GM12878 (cell line): ENCODE measurements at regions not wholly inside any gene's neighbourhood (a gene's known extent, or its start where the extent isn't known, plus 50 kb on each side); places are given as distances from the start of the nearest gene placed in this dataset.

Source experiments
- ATAC-seq: fragments of 200-7000 bp; cut with Tn5 transposase; 3 replicates; pipeline ENCODE4 v1.9.1; 2020; ENCODE audit warnings: mild to moderate bottlenecking, moderate library complexity
- BruUV-seq: library from RNA; stranded (reverse); fragments of 400-500 nt; replicated peaks from 2 replicates; lab custom pipeline; 2021; lab: Mats Ljungman, UMichigan
- CTCF ChIA-PET: fragments of 300-600 bp; sonication (Branson Sonifier 250); formaldehyde crosslinking; extraction: SDS; loops from one replicate; lab custom pipeline; 2021; ENCODE audit warnings: inconsistent platforms; lab: Yijun Ruan, JAX
- POLR2A ChIA-PET: fragments of 350-600 bp; formaldehyde crosslinking; extraction: SDS; loops from one replicate; lab custom pipeline; 2021; ENCODE audit warnings: inconsistent platforms; lab: Charles Lee
- RAD21 ChIA-PET: fragments of 300-600 bp; sonication (Branson Sonifier 250); formaldehyde crosslinking; loops from one replicate; lab custom pipeline; 2023; ENCODE audit warnings: antibody characterized with exemption; ENCODE audit not compliant: unreplicated experiment; lab: Charles Lee
- SMC1A ChIA-PET: fragments of 300-600 bp; sonication (Branson Sonifier 250); formaldehyde crosslinking; loops from one replicate; lab custom pipeline; 2023; ENCODE audit not compliant: unreplicated experiment, uncharacterized antibody; lab: Charles Lee
- DNase-seq: peaks from one replicate; pipeline ENCODE4 v3.0.0-alpha.2; 2011; ENCODE audit warnings: low read depth, low spot score
- FAIRE-seq: peaks from 3 replicates; lab custom pipeline; 2011; peaks lifted over from hg19 to GRCh38; lab: Jason Lieb, UNC
- H2AFZ ChIP-seq: 2 replicates; pipeline ENCODE4 v1.6.0; 2011; ENCODE audit warnings: low read depth, low read length, control low read depth; ENCODE audit not compliant: control insufficient read depth
- H3K27ac ChIP-seq: 2 replicates; pipeline ENCODE4 v1.5.1; 2011; ENCODE audit warnings: control low read depth; ENCODE audit not compliant: control insufficient read depth, insufficient read depth
- H3K27me3 ChIP-seq, 2 experiments: replicated peaks in 1 of 2; 2 replicates each; pipeline versions ENCODE4 v1.6.0 to v1.6.1; 2011; ENCODE audit warnings: low read length in 1 of 2; ENCODE audit not compliant: control insufficient read depth in 2 of 2, insufficient read depth in 2 of 2
- H3K36me3 ChIP-seq, 2 experiments: 2 replicates each; pipeline ENCODE4 v1.5.1; 2011; ENCODE audit warnings: low read length in 1 of 2; ENCODE audit not compliant: control insufficient read depth in 2 of 2, insufficient read depth in 2 of 2
- H3K4me1 ChIP-seq: 2 replicates; pipeline ENCODE4 v1.6.1; 2011; ENCODE audit warnings: mild to moderate bottlenecking, low read length, moderate library complexity, mixed read lengths; ENCODE audit not compliant: control insufficient read depth, insufficient read depth
- H3K4me2 ChIP-seq: 2 replicates; pipeline ENCODE4 v1.6.0; 2011; ENCODE audit warnings: control low read depth; ENCODE audit not compliant: control insufficient read depth, insufficient read depth
- H3K4me3 ChIP-seq: fragments of 200-600 bp; sonication (generic); 2 replicates; pipeline ENCODE4 v1.5.1; 2016
- H3K79me2 ChIP-seq: 2 replicates; pipeline ENCODE4 v1.6.0; 2011; ENCODE audit warnings: low read length; ENCODE audit not compliant: control insufficient read depth, insufficient read depth
- H3K9ac ChIP-seq: 2 replicates; pipeline ENCODE4 v1.8.0; 2011; ENCODE audit warnings: low read length, control low read depth, mixed read lengths; ENCODE audit not compliant: control insufficient read depth, insufficient read depth
- H3K9me3 ChIP-seq: replicated peaks from 3 replicates; pipeline ENCODE4 v1.5.1; 2011; ENCODE audit warnings: mild to moderate bottlenecking, low read length; ENCODE audit not compliant: control insufficient read depth, insufficient read depth
- H4K20me1 ChIP-seq: 2 replicates; pipeline ENCODE4 v1.6.0; 2011; ENCODE audit not compliant: control insufficient read depth, insufficient read depth
- ASH2L ChIP-seq: fragments of 300-600, 200-600 bp; sonication (generic); IDR thresholded peaks from 2 replicates; pipeline ENCODE4 v1.6.1; 2017; ENCODE audit warnings: low read depth, mild to moderate bottlenecking, borderline replicate concordance
- BRCA1 ChIP-seq: IDR thresholded peaks from 2 replicates; pipeline ENCODE4 v1.6.1; 2011; ENCODE audit warnings: low read depth, low read length, improper control_type of control experiment
- CBFB ChIP-seq: IDR thresholded peaks from 2 replicates; pipeline ENCODE4 v1.6.1; 2016; ENCODE audit warnings: antibody characterized with exemption, low read depth
- E2F8 ChIP-seq: fragments of 450-650 bp; IDR thresholded peaks from 2 replicates; pipeline ENCODE4 v1.6.1; 2018; ENCODE audit warnings: mild to moderate bottlenecking, low read depth, moderate library complexity; ENCODE audit not compliant: partially characterized antibody
- EED ChIP-seq: sonication (generic); IDR thresholded peaks from 2 replicates; pipeline ENCODE4 v1.6.1; 2016; ENCODE audit warnings: antibody characterized with exemption, low read depth
- ESRRA ChIP-seq: IDR thresholded peaks from 2 replicates; pipeline ENCODE4 v1.6.1; 2012; ENCODE audit warnings: mild to moderate bottlenecking, low read length, improper control_type of control experiment
- FOXM1 ChIP-seq: IDR thresholded peaks from 2 replicates; pipeline ENCODE4 v1.6.1; 2012; ENCODE audit warnings: low read depth, mild to moderate bottlenecking, inconsistent platforms, low read length, moderate library complexity
- IRF4 ChIP-seq: IDR thresholded peaks from 2 replicates; pipeline ENCODE4 v1.6.1; 2011; ENCODE audit warnings: low read depth, low read length
- JUNB ChIP-seq: IDR thresholded peaks from 2 replicates; pipeline ENCODE4 v1.6.1; 2016; ENCODE audit warnings: antibody characterized with exemption, mild to moderate bottlenecking
- JUND ChIP-seq: IDR thresholded peaks from 2 replicates; pipeline ENCODE4 v1.6.1; 2012; ENCODE audit warnings: low read depth, mild to moderate bottlenecking, low read length, improper control_type of control experiment, moderate library complexity
- NFYB ChIP-seq: IDR thresholded peaks from 2 replicates; pipeline ENCODE4 v1.6.1; 2011; ENCODE audit warnings: low read depth, mild to moderate bottlenecking, low read length, improper control_type of control experiment, moderate library complexity; ENCODE audit not compliant: insufficient read depth
- NKRF ChIP-seq: fragments of 450-650 bp; conservative IDR thresholded peaks from 2 replicates; pipeline ENCODE4 v1.6.1; 2017; ENCODE audit warnings: mild to moderate bottlenecking, moderate library complexity
- NR2C1 ChIP-seq: fragments of 450-650 bp; IDR thresholded peaks from 2 replicates; pipeline ENCODE4 v1.6.1; 2017; ENCODE audit warnings: antibody characterized with exemption, mild to moderate bottlenecking, moderate library complexity
- RAD21 ChIP-seq: IDR thresholded peaks from 2 replicates; pipeline ENCODE4 v1.6.1; 2011; ENCODE audit warnings: mild to moderate bottlenecking, low read depth, low read length, moderate library complexity; ENCODE audit not compliant: insufficient read depth
- RBBP5 ChIP-seq: fragments of 200-600 bp; sonication (generic); conservative IDR thresholded peaks from 2 replicates; pipeline ENCODE4 v1.6.1; 2016
- SMAD1 ChIP-seq: fragments of 450-650 bp; IDR thresholded peaks from 2 replicates; pipeline ENCODE4 v1.6.1; 2018; ENCODE audit warnings: mild to moderate bottlenecking, low read depth; ENCODE audit not compliant: partially characterized antibody
- SREBF2 ChIP-seq: IDR thresholded peaks from 2 replicates; pipeline ENCODE4 v1.6.1; 2012; ENCODE audit warnings: mild to moderate bottlenecking, low read length
- ZNF622 ChIP-seq: fragments of 450-650 bp; IDR thresholded peaks from 2 replicates; pipeline ENCODE4 v1.6.1; 2017; ENCODE audit warnings: mild to moderate bottlenecking, inconsistent platforms
- WGBS: methylation state at CpG from one replicate; pipeline ENCODE4 v1.1.6; 2016; ENCODE audit warnings: low lambda C conversion rate; ENCODE audit not compliant: insufficient replicate concordance, insufficient coverage; ENCODE audit errors: missing lambda C conversion rate; 5-methylcytosine and 5-hydroxymethylcytosine counted together
- in situ Hi-C: fragments of 300-500 bp; cut with MboI; formaldehyde crosslinking; loops from 9 replicates; pipeline ENCODE4 v1.14.3; 2018; ENCODE audit warnings: mixed read lengths
- intact Hi-C: fragments of 100-400 bp; cut with micrococcal nuclease; formaldehyde crosslinking; loops from one replicate; pipeline ENCODE4 v1.14.2; 2022; ENCODE audit not compliant: unreplicated experiment

- ATAC-seq: no peak
- Histone ChIP-seq H3K4me3 (no peak overlapping the region), H2AFZ (no peak overlapping the region), H3K4me2 (no peak overlapping the region), H3K27ac (no peak overlapping the region), H3K27me3 (no peaks in the 10 kb centered on the region), H3K4me1 (no peaks in the 10 kb centered on the region), H4K20me1 (no peaks in the 10 kb centered on the region), H3K9ac (no peak overlapping the region), H3K79me2 (no peaks in the 10 kb centered on the region), H3K36me3 (no peaks in the 10 kb centered on the region)
- ChIA-PET CTCF (no interaction called here), POLR2A (no interaction called here), SMC1A (no interaction called here), RAD21 (interaction anchor here (1.0 kb wide), 1 partner anchor 111 kb away, joined by 3 read pairs; no protein-coding TSS in a partner anchor)
- intact Hi-C loops (no loop called here), in situ Hi-C loops (no loop called here)
- WGBS: 0% methylated on average over 2 of the region's 2 CpGs
- no TSS peak for BruUV-seq
- TF ChIP-seq NR2C1 (no peak), BRCA1 (no peak), E2F8 (no peak), RBBP5 (no peak), SMAD1 (no peak), JUNB (no peak), ASH2L (no peak), RAD21 (no peak), SREBF2 (no peak), FOXM1 (no peak), ZNF622 (no peak), ESRRA (no peak), IRF4 (no peak), CBFB (no peak), JUND (no peak), EED (no peak), NFYB (no peak), NKRF (no peak)
- TF ChIP-seq, all 136 proteins: peak for 0
- no peaks in the 10 kb centered on the region for H3K9me3 ChIP-seq
- no peak for DNase-seq
- no peak for FAIRE-seq
Observed at GRCh38 chr6:22848121-22848520, 278.8 kb downstream of the HDGFL1 start.
